ENCODE measurements at regions not wholly inside any gene's neighbourhood (a gene's known extent, or its start where the extent isn't known, plus 50 kb on each side); places are given as distances from the start of the nearest gene placed in this dataset.
"Not testable (repeated sequence)": the region's sequence is repeated elsewhere in the genome, so short reads cannot be mapped to it uniquely, and the experiment has no call there.

DNA sequence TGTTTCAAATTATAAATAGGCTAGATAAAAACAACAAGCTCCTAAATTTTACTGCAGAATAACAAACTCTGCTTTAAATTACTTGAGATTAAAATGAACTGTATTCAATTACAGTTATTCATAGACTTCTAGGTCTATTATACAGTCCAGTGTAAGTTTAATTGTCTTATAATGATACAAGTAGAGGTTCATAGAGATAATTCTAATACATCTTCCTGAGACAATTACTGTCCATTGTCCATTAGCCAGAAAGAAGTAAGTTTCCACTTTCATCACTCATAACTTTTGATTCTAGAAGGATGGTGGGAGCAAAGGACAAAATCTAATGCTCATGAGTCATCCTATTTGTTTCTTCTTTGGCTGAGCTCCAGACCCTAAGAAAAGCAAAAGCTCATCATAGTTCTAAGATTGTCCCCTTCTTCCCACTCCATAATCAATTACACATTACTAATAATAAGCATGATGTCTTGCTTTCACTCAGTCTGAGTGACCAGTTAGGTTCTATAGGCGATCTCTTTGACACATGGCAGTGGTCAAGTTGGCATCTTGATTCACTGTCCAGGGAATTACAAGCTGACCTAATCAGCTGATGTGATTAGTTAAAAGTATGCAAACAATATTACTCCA, 502.5 kb upstream of the IZUMO3 start:
- Mint-ChIP-seq H3K9me3 (peaks cover 10% of the 10 kb centered on the region), H3K36me3 (no peaks in the 10 kb centered on the region), H3K4me3 (no peak overlapping the region), H3K27ac (no peak overlapping the region), H3K27me3 (ENCODE audit: low read depth) (no peaks in the 10 kb centered on the region), H3K4me1 (no peaks in the 10 kb centered on the region)
- DNase-seq (ENCODE audit: low spot score in 2 of 2, unreplicated experiment in 2 of 2), result no peak
- no peak for TF ChIP-seq CTCF (IDR thresholded peaks at IDR 0.05; ENCODE audit: unreplicated experiment)

DNA sequence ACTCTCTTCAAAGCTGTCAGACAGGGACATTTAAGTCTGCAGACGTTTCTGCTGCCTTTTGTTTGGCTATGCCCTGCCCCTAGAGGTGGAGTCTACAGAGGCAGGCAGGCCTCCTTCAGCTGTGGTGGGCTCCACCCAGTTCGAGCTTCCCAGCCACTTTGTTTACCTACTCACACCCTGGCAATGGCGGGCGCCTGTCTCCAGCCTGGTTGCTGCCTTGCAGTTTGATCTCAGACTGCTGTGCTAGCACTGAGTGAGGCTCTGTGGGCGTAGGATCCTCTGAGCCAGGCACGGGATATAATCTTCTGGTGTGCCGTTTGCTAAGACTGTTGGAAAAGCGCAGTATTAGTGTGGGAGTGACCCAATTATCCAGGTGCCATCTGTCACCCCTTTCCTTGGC, 499.8 kb upstream of the IZUMO3 start:
- not testable (repeated sequence) for H3K27ac Mint-ChIP-seq; DNase-seq (ENCODE audit: low spot score in 2 of 2, unreplicated experiment in 2 of 2); H3K4me1 Mint-ChIP-seq; H3K4me3 Mint-ChIP-seq; H3K36me3 Mint-ChIP-seq; H3K27me3 Mint-ChIP-seq (ENCODE audit: low read depth)
- peaks cover 19% of the 10 kb centered on the region for H3K9me3 Mint-ChIP-seq

DNA sequence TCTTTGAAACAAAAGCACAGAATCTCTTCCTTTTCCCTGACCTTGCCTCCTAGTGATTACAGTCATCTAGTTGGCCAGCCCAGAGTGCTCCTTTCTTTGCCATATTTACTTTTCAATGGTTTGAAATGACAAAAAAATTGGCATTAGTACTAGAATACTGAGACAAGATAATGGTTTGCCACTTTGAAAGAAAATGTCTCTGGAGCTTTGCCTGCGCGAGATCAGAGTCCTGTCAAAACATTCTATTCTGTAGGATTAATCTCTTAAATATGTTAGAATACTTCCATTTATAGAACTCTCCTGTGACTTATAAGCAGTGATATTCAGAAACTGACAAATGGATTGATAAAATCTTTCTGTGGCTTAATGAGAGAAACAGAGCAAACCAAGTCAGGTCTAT, 484.0 kb upstream of the IZUMO3 start:
- Mint-ChIP-seq H3K4me1 (no peaks in the 10 kb centered on the region), H3K27ac (no peak overlapping the region)

GRCh38 chr9:25025686-25026085, 480.0 kb upstream of the IZUMO3 start:
- Mint-ChIP-seq H3K27ac (no peak overlapping the region), H3K4me1 (no peaks in the 10 kb centered on the region), H3K4me3 (no peak overlapping the region), H3K27me3 (ENCODE audit: low read depth) (no peaks in the 10 kb centered on the region), H3K9me3 (peaks cover 18% of the 10 kb centered on the region), H3K36me3 (no peaks in the 10 kb centered on the region)
- TF ChIP-seq CTCF (IDR thresholded peaks at IDR 0.05; ENCODE audit: unreplicated experiment), result no peak
- DNase-seq (ENCODE audit: low spot score in 2 of 2, unreplicated experiment in 2 of 2), result no peak

More for the DNA sequence above, 484.0 kb upstream of the IZUMO3 start:
- H3K27me3 Mint-ChIP-seq (ENCODE audit: low read depth), result no peaks in the 10 kb centered on the region
- TF ChIP-seq CTCF (IDR thresholded peaks at IDR 0.05; ENCODE audit: unreplicated experiment), result no peak
- H3K36me3 Mint-ChIP-seq, result no peaks in the 10 kb centered on the region
- no peaks in the 10 kb centered on the region for H3K9me3 Mint-ChIP-seq
- H3K4me3 Mint-ChIP-seq, result no peak overlapping the region
- DNase-seq (ENCODE audit: low spot score in 2 of 2, unreplicated experiment in 2 of 2), result no peak

DNA sequence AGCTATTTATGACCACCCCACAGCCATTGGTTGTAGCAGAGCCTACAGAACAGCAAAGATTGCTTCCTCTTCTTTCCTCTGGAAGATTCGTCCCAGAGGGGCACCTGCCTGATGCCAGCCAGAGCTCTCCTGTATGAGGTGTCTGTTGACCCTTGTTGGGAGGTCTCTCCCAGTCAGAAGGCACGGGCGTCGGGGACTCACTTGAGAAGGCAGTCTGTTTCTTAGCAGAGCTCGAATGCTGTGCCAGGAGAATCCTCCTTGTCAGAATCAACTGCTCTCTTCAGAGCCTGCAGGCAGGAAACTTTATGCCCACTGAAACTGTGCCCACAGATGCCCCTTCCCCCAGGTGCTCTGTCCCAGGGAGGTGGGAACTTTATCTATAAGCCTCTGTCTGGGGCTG, 479.5 kb upstream of the IZUMO3 start:
- H3K36me3 Mint-ChIP-seq, result no peaks in the 10 kb centered on the region
- no peak for DNase-seq (ENCODE audit: low spot score in 2 of 2, unreplicated experiment in 2 of 2)
- no peak overlapping the region for H3K4me3 Mint-ChIP-seq
- peaks cover 23% of the 10 kb centered on the region for H3K9me3 Mint-ChIP-seq
- H3K27me3 Mint-ChIP-seq (ENCODE audit: low read depth), result no peaks in the 10 kb centered on the region
- H3K27ac Mint-ChIP-seq, result no peak overlapping the region
- no peak for TF ChIP-seq CTCF (IDR thresholded peaks at IDR 0.05; ENCODE audit: unreplicated experiment)
- no peaks in the 10 kb centered on the region for H3K4me1 Mint-ChIP-seq

GRCh38 chr9:25017779-25018178, 472.1 kb upstream of the IZUMO3 start:
- no peak overlapping the region for H3K4me3 Mint-ChIP-seq
- no peak for TF ChIP-seq CTCF (IDR thresholded peaks at IDR 0.05; ENCODE audit: unreplicated experiment)
- H3K36me3 Mint-ChIP-seq, result no peaks in the 10 kb centered on the region
- no peaks in the 10 kb centered on the region for H3K4me1 Mint-ChIP-seq
- DNase-seq (ENCODE audit: low spot score in 2 of 2, unreplicated experiment in 2 of 2), result no peak
- peaks cover 24% of the 10 kb centered on the region for H3K9me3 Mint-ChIP-seq
- H3K27me3 Mint-ChIP-seq (ENCODE audit: low read depth), result no peaks in the 10 kb centered on the region
- H3K27ac Mint-ChIP-seq, result no peak overlapping the region

All from mesothelial cell of epicardium (in vitro differentiated cells).